ENCODE measurements at regions not wholly inside any gene's neighbourhood (a gene's known extent, or its start where the extent isn't known, plus 50 kb on each side); places are given as distances from the start of the nearest gene placed in this dataset.
"Not testable (repeated sequence)": the region's sequence is repeated elsewhere in the genome, so short reads cannot be mapped to it uniquely, and the experiment has no call there.

DNA sequence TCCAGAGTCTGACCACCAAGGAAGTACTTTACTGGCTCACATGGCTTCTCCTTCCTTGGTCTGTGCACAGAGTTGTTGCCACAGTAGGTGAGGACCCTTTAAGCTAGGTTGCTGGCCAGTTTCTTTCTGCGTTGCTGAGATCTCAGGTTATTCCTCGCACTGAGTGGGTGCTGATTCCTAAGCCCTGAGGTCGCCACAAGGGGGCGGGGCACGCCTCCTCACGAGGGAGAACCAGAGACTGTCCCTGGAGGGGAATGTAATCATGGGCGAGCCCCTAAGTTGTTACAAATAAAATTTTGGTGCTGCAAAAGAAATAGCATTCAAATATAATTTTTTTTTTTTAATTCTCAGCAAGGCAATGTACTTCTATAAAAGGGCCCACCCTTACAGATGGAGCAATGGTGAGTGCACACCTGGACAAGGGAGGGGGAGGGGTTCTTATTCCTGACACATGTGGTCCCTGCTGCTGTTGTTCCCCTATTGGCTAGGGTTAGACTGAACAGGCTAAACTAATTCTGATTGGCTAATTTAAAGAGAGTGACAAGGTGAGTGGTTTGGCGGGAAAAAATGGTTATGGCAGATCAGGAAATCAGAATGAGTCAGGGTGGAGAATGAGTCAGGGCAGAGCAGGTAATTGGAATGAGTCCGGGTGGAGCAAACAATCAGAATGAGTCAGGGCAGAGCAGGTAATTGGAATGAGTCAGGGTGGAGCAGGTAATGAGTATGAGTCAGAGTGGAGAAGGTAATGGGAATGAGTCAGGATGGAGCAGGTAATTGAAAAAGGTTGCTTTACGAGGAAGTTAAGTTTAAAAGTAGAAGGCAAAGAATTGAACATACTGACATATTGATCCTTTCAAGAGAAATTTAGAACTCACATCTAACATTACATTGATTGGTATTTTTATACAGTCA, 107.5 kb downstream of the VSIG4 start:
- no peak for DNase-seq (ENCODE audit: low read depth in 1 of 2, low spot score in 1 of 2)
- H3K27ac ChIP-seq: no peak overlapping the region
- H3K4me1 ChIP-seq (ENCODE audit: low read depth): no peaks in the 10 kb centered on the region
- no peaks in the 10 kb centered on the region for H3K27me3 ChIP-seq
- no peak for TF ChIP-seq CTCF (IDR thresholded peaks at IDR 0.05; ENCODE audit: low read depth, low read length)
- no peak overlapping the region for H3K4me3 ChIP-seq
- no peaks in the 10 kb centered on the region for H3K9me3 ChIP-seq (ENCODE audit: low read depth)
- no peaks in the 10 kb centered on the region for H3K36me3 ChIP-seq

- no peak overlapping the region for H3K4me3 ChIP-seq
- no peaks in the 10 kb centered on the region for H3K27me3 ChIP-seq
- no peaks in the 10 kb centered on the region for H3K4me1 ChIP-seq (ENCODE audit: low read depth)
- no peaks in the 10 kb centered on the region for H3K9me3 ChIP-seq (ENCODE audit: low read depth)
- DNase-seq (ENCODE audit: low read depth in 1 of 2, low spot score in 1 of 2): no peak
- no peaks in the 10 kb centered on the region for H3K36me3 ChIP-seq
- TF ChIP-seq CTCF (IDR thresholded peaks at IDR 0.05; ENCODE audit: low read depth, low read length): no peak
- no peak overlapping the region for H3K27ac ChIP-seq
Observed at GRCh38 chrX:65928522-65928921, 111.4 kb downstream of the VSIG4 start.

GRCh38 chrX:65927386-65927785, 112.5 kb downstream of the VSIG4 start:
- H3K36me3 ChIP-seq; H3K27ac ChIP-seq; H3K4me3 ChIP-seq; H3K4me1 ChIP-seq (ENCODE audit: low read depth); H3K27me3 ChIP-seq; DNase-seq (ENCODE audit: low read depth in 1 of 2, low spot score in 1 of 2); H3K9me3 ChIP-seq (ENCODE audit: low read depth): not testable (repeated sequence)

- no peak overlapping the region for H3K4me3 ChIP-seq
- no peak for TF ChIP-seq CTCF (IDR thresholded peaks at IDR 0.05; ENCODE audit: low read depth, low read length)
- no peak for DNase-seq (ENCODE audit: low read depth in 1 of 2, low spot score in 1 of 2)
- no peaks in the 10 kb centered on the region for H3K36me3 ChIP-seq
- H3K27me3 ChIP-seq: no peaks in the 10 kb centered on the region
- H3K9me3 ChIP-seq (ENCODE audit: low read depth): no peaks in the 10 kb centered on the region
- no peak overlapping the region for H3K27ac ChIP-seq
- H3K4me1 ChIP-seq (ENCODE audit: low read depth): no peaks in the 10 kb centered on the region
Observed at GRCh38 chrX:65926095-65927019, 113.5 kb downstream of the VSIG4 start.

DNA sequence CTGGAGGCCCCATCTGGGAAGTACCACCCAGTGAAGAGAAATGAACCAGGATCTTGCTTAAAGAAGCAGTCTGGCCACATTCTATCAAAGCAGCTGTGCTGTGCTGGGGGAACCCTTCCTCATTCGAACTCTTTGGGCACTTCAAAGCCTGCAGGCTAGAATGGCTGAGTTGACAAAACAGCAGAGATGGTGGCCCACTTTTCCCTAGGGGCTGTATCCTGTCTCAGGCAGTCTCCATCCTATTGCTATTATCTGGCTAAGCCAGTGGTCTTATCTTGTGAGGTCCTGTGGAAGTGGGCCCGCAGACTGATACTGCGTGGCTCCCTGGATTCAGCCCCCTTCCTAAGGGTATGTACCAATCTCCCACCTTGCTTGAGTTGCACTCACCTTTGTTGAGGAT, 114.3 kb downstream of the VSIG4 start:
- DNase-seq (ENCODE audit: low read depth in 1 of 2, low spot score in 1 of 2): no peak
- H3K4me3 ChIP-seq: no peak overlapping the region
- no peak for TF ChIP-seq CTCF (IDR thresholded peaks at IDR 0.05; ENCODE audit: low read depth, low read length)
- no peaks in the 10 kb centered on the region for H3K27me3 ChIP-seq
- no peaks in the 10 kb centered on the region for H3K36me3 ChIP-seq
- no peaks in the 10 kb centered on the region for H3K4me1 ChIP-seq (ENCODE audit: low read depth)
- H3K27ac ChIP-seq: no peak overlapping the region
- H3K9me3 ChIP-seq (ENCODE audit: low read depth): no peaks in the 10 kb centered on the region
